Mammary epithelial cell (primary cell): ENCODE measurements at regions not wholly inside any gene's neighbourhood (a gene's known extent, or its start where the extent isn't known, plus 50 kb on each side); places are given as distances from the start of the nearest gene placed in this dataset.

ENCODE experiments used
- CTCF ChIP-seq, 2 donors: IDR thresholded peaks in 1 of 2; conservative IDR thresholded peaks in 1 of 2; 2 replicates each; pipeline ENCODE4 v1.5.1; 2011 to 2012; ENCODE audit warnings: inconsistent platforms in 2 of 2, low read length in 2 of 2, mild to moderate bottlenecking in 2 of 2, control low read depth in 1 of 2, low read depth in 1 of 2; ENCODE audit not compliant: insufficient read depth in 1 of 2; ENCODE audit errors: extremely low read depth in 1 of 2
- EZH2 ChIP-seq: IDR thresholded peaks from 2 replicates; pipeline ENCODE4 v1.6.1; 2012; ENCODE audit warnings: low read length, inconsistent platforms, borderline replicate concordance

- TF ChIP-seq CTCF (conservative IDR thresholded peaks at IDR 0.05 in 1 of 2, IDR thresholded peaks at IDR 0.05 in 1 of 2; ENCODE audit: extremely low read depth in 1 of 2, insufficient read depth in 1 of 2, low read depth in 1 of 2, low read length in 2 of 2) (no peak), EZH2 (no peak)
Observed at GRCh38 chr6:14048837-14049236, 68.7 kb upstream of the CD83 start.
